Pulmonary artery endothelial cell (primary cell): ENCODE measurements at regions not wholly inside any gene's neighbourhood (a gene's known extent, or its start where the extent isn't known, plus 50 kb on each side); places are given as distances from the start of the nearest gene placed in this dataset.

Experiments
- DNase-seq: peaks from one replicate; pipeline ENCODE4 v3.0.0-alpha.2; 2011; ENCODE audit warnings: low read depth, low spot score

- no peak for DNase-seq
Measured at GRCh38 chr15:79373113-79373512, 59.0 kb upstream of the MINAR1 start.

- DNase-seq: no peak
Measured at GRCh38 chr15:79373728-79374127, 58.4 kb upstream of the MINAR1 start.

GRCh38 chr15:79376383-79376782 is 55.8 kb upstream of the MINAR1 start:
- no peak for DNase-seq

- no peak for DNase-seq
Measured at GRCh38 chr15:79378394-79379109, 53.6 kb upstream of the MINAR1 start.

- DNase-seq: peak; percentile 13
Measured at GRCh38 chr15:79380755-79381497, 51.2 kb upstream of the MINAR1 start.

GRCh38 chr15:79381593-79381992 is 50.5 kb upstream of the MINAR1 start:
- no peak for DNase-seq
